OCI-LY7 (cell line): ENCODE measurements at regions not wholly inside any gene's neighbourhood (a gene's known extent, or its start where the extent isn't known, plus 50 kb on each side); places are given as distances from the start of the nearest gene placed in this dataset.

Experiments used
- BruUV-seq: library from RNA; stranded (reverse); fragments of 400-500 nt; replicated peaks from 2 replicates; lab custom pipeline; 2021; lab: Mats Ljungman, UMichigan
- CTCF ChIA-PET: fragments of 300-600 bp; sonication (Branson Sonifier 250); formaldehyde crosslinking; loops from one replicate; lab custom pipeline; 2022; ENCODE audit warnings: antibody characterized with exemption; ENCODE audit not compliant: unreplicated experiment; lab: Charles Lee
- POLR2A ChIA-PET: fragments of 300-600 bp; sonication (Branson Sonifier 250); formaldehyde crosslinking; loops from one replicate; lab custom pipeline; 2022; ENCODE audit warnings: antibody characterized with exemption; lab: Charles Lee
- DNase-seq: peaks from one replicate; pipeline ENCODE4 v3.0.0-alpha.2; 2015; ENCODE audit warnings: low spot score
- H2AFZ ChIP-seq: fragments of 200-600 bp; sonication (generic), shearing (Covaris generic); 2 replicates; pipeline ENCODE4 v1.6.1; 2014; ENCODE audit warnings: mild to moderate bottlenecking, antibody characterized with exemption, low read length, moderate library complexity
- H3K27ac ChIP-seq: fragments of 200-600 bp; sonication (generic); 2 replicates; pipeline ENCODE4 v1.5.1; 2014; ENCODE audit warnings: mixed run types, low read depth, mild to moderate bottlenecking, moderate library complexity, low read length, inconsistent platforms; ENCODE audit not compliant: poor library complexity, severe bottlenecking
- H3K36me3 ChIP-seq: fragments of 200-600 bp; sonication (generic); 2 replicates; pipeline ENCODE4 v1.6.1; 2014; ENCODE audit warnings: mild to moderate bottlenecking, antibody characterized with exemption, low read length, moderate library complexity, mixed read lengths; ENCODE audit not compliant: insufficient read depth
- H3K4me1 ChIP-seq: fragments of 200-600 bp; sonication (generic); 2 replicates; pipeline ENCODE4 v1.5.1; 2014; ENCODE audit warnings: mild to moderate bottlenecking, low read length; ENCODE audit not compliant: insufficient read depth, poor library complexity, severe bottlenecking
- H3K4me2 ChIP-seq: fragments of 200-600 bp; sonication (generic); 2 replicates; pipeline ENCODE4 v1.6.1; 2014; ENCODE audit warnings: mild to moderate bottlenecking, low read length
- H3K4me3 ChIP-seq: fragments of 200-600 bp; sonication (generic); 2 replicates; pipeline ENCODE4 v1.5.1; 2014; ENCODE audit warnings: mild to moderate bottlenecking, low read depth, low read length; ENCODE audit not compliant: poor library complexity, severe bottlenecking
- H3K79me2 ChIP-seq: fragments of 200-600 bp; sonication (generic); 2 replicates; pipeline ENCODE4 v1.6.1; 2016; ENCODE audit warnings: low read depth, mild to moderate bottlenecking, low read length, moderate library complexity, mixed read lengths; ENCODE audit not compliant: insufficient read depth
- H3K9me2 ChIP-seq: fragments of 200-600 bp; sonication (generic); 2 replicates; pipeline ENCODE4 v1.6.1; 2016; ENCODE audit warnings: mild to moderate bottlenecking, low read length, mixed read lengths; ENCODE audit not compliant: insufficient read depth
- H3K9me3 ChIP-seq: fragments of 200-600 bp; sonication (generic); 2 replicates; pipeline ENCODE4 v1.6.1; 2014; ENCODE audit warnings: mild to moderate bottlenecking, mixed run types, low read length, mixed read lengths
- H4K20me1 ChIP-seq: fragments of 200-600 bp; sonication (generic); 2 replicates; pipeline ENCODE4 v1.6.1; 2014; ENCODE audit warnings: mild to moderate bottlenecking, antibody characterized with exemption, low read length, moderate library complexity, mixed read lengths; ENCODE audit not compliant: insufficient read depth
- EZH2phosphoT487 ChIP-seq: fragments of 200-600 bp; sonication (generic); IDR thresholded peaks from 2 replicates; pipeline ENCODE4 v1.6.1; 2018; ENCODE audit warnings: low read depth, borderline replicate concordance, mild to moderate bottlenecking, mixed run types, antibody characterized with exemption, low read length, moderate library complexity, mixed read lengths
- intact Hi-C: fragments of 100-400 bp; cut with micrococcal nuclease; formaldehyde crosslinking; loops from one replicate; pipeline ENCODE4 v1.10.0; 2022; ENCODE audit not compliant: unreplicated experiment
- TF ChIP-seq, protein P1 (sequence below): fragments of 200-600 bp; sonication (generic); conservative IDR thresholded peaks from 2 replicates; pipeline ENCODE4 v1.5.1; 2014; ENCODE audit warnings: mild to moderate bottlenecking, antibody characterized with exemption, low read length, moderate library complexity, mixed read lengths

DNA sequence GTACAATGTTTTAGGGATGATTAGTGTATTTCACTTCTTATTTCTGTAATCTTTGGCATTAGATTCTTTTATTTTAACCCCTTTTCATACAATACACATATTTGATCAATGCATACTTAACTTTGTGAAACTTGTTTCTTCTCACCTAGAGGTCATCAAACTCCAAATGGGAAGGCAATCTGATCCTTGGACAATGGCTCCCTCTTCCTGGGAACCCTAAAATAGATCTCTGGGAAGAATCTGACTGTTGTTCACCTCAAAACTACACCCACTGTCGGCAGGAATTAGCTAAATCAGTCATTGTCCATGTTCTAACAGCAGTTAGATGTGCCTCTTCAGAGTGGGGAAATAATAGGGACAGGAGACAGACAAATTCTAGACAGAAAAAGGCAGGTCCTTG, 707.4 kb upstream of the CHORDC1 start:
- Histone ChIP-seq H4K20me1 (no peaks in the 10 kb centered on the region), H3K9me3 (no peaks in the 10 kb centered on the region), H3K9me2 (no peaks in the 10 kb centered on the region), H3K4me3 (no peak overlapping the region), H3K4me2 (no peak overlapping the region), H3K36me3 (no peaks in the 10 kb centered on the region), H3K27ac (no peak overlapping the region), H2AFZ (no peak overlapping the region), H3K4me1 (no peaks in the 10 kb centered on the region), H3K79me2 (no peaks in the 10 kb centered on the region)
- no peak for DNase-seq
- POLR2A ChIA-PET: no interaction called here
- BruUV-seq: no TSS peak
- intact Hi-C loops: no loop called here
- CTCF ChIA-PET: no interaction called here
- TF ChIP-seq, protein P1, sequence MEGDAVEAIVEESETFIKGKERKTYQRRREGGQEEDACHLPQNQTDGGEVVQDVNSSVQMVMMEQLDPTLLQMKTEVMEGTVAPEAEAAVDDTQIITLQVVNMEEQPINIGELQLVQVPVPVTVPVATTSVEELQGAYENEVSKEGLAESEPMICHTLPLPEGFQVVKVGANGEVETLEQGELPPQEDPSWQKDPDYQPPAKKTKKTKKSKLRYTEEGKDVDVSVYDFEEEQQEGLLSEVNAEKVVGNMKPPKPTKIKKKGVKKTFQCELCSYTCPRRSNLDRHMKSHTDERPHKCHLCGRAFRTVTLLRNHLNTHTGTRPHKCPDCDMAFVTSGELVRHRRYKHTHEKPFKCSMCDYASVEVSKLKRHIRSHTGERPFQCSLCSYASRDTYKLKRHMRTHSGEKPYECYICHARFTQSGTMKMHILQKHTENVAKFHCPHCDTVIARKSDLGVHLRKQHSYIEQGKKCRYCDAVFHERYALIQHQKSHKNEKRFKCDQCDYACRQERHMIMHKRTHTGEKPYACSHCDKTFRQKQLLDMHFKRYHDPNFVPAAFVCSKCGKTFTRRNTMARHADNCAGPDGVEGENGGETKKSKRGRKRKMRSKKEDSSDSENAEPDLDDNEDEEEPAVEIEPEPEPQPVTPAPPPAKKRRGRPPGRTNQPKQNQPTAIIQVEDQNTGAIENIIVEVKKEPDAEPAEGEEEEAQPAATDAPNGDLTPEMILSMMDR: no peak
- TF ChIP-seq EZH2phosphoT487: no peak

DNA sequence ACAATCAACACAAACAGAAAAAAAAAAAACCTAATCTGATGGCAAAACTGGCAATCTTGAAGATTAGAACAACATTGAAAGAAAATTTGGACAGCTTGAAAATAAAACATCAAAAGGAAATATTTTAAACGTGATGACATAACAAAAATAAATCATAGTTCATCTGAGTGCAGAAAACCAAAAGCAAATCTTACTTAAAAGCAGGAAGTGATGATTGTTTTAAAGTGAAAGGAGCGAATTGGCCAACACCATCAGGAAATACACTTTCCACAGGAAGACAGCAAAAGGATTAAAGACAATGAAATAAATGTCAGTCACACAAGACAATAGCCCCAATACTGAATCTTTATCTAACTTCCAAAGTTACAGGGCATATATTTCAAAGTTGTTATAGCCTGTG, 696.5 kb upstream of the CHORDC1 start:
- TF ChIP-seq, protein P1: no peak
- no peak for DNase-seq
- no peak overlapping the region for H3K4me2 ChIP-seq
- CTCF ChIA-PET: no interaction called here
- no peak overlapping the region for H2AFZ ChIP-seq
- no peaks in the 10 kb centered on the region for H3K9me3 ChIP-seq
- POLR2A ChIA-PET: no interaction called here
- intact Hi-C loops: no loop called here
- no peak overlapping the region for H3K27ac ChIP-seq
- no peaks in the 10 kb centered on the region for H3K36me3 ChIP-seq
- H3K9me2 ChIP-seq: no peaks in the 10 kb centered on the region
- no peaks in the 10 kb centered on the region for H3K4me1 ChIP-seq
- no TSS peak for BruUV-seq
- no peaks in the 10 kb centered on the region for H3K79me2 ChIP-seq
- no peaks in the 10 kb centered on the region for H4K20me1 ChIP-seq
- no peak overlapping the region for H3K4me3 ChIP-seq

DNA sequence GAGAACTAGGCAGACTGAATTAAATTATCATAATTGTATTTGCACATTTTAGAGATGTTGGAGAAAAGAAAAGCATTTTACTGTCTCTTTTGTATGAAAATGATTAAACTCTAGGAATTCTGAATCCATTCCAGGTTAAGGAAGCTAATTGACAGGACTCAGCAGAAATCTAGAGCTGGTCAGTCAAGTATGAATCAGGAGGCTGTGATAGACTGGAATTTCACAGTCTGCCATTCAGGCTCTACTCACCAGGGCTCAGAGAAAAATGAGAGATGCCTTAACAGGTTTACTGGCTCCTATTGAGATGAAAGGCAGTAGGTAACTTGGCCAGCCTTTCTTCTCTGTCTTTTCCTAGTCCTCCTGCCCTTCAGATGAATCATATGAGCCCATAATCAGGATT, 693.9 kb upstream of the CHORDC1 start:
- POLR2A ChIA-PET: no interaction called here
- no peaks in the 10 kb centered on the region for H3K79me2 ChIP-seq
- no peaks in the 10 kb centered on the region for H3K36me3 ChIP-seq
- no peak overlapping the region for H3K4me2 ChIP-seq
- H2AFZ ChIP-seq: no peak overlapping the region
- no TSS peak for BruUV-seq
- intact Hi-C loops: no loop called here
- H3K9me2 ChIP-seq: no peaks in the 10 kb centered on the region
- no peaks in the 10 kb centered on the region for H3K4me1 ChIP-seq
- CTCF ChIA-PET: no interaction called here
- H3K27ac ChIP-seq: no peak overlapping the region
- no peaks in the 10 kb centered on the region for H4K20me1 ChIP-seq
- no peak overlapping the region for H3K4me3 ChIP-seq
- TF ChIP-seq EZH2phosphoT487: no peak
- TF ChIP-seq, protein P1: no peak
- DNase-seq: no peak
- no peaks in the 10 kb centered on the region for H3K9me3 ChIP-seq
